Body of pancreas (tissue), 4 donors: ENCODE measurements at regions not wholly inside any gene's neighbourhood (a gene's known extent, or its start where the extent isn't known, plus 50 kb on each side); places are given as distances from the start of the nearest gene placed in this dataset.

ENCODE experiments used
- ATAC-seq: fragments of 150-250 bp; one replicate; pipeline ENCODE4 v1.9.1; 2016
- DNase-seq, 4 donors: peaks; one replicate each; pipeline ENCODE4 v3.0.0-alpha.2; 2019
- H3K27ac ChIP-seq, 4 donors: fragments of 200-600 bp; sonication (generic); 1 replicate in 3 of 4; 2 replicates in 1 of 4; pipeline versions ENCODE4 v1.5.1 to v1.6.1; 2016 to 2019; ENCODE audit warnings: mild to moderate bottlenecking in 1 of 4, mixed read lengths in 1 of 4, moderate library complexity in 1 of 4
- H3K27me3 ChIP-seq, 2 donors: fragments of 200-600 bp; sonication (generic); one replicate each; pipeline ENCODE4 v1.6.0; 2016; ENCODE audit warnings: mild to moderate bottlenecking in 1 of 2
- H3K36me3 ChIP-seq, 2 donors: fragments of 200-600 bp; sonication (generic); replicated peaks in 1 of 2; 2 replicates each; pipeline ENCODE4 v1.5.1; 2016; ENCODE audit warnings: low read depth in 2 of 2; ENCODE audit not compliant: insufficient read depth in 1 of 2
- H3K4me1 ChIP-seq: fragments of 200-600 bp; sonication (generic); one replicate; pipeline ENCODE4 v1.6.0; 2016
- H3K4me3 ChIP-seq, 2 donors: fragments of 200-600 bp; sonication (generic); 1 replicate in 1 of 2; 2 replicates in 1 of 2; pipeline ENCODE4 v1.5.1; 2016 to 2019
- H3K9me3 ChIP-seq, 3 donors: fragments of 200-600 bp; sonication (generic); 1 replicate in 2 of 3; 2 replicates in 1 of 3; pipeline ENCODE4 v1.5.1; 2016
- POLR2A ChIP-seq, 3 donors: fragments of 450-650 bp; IDR thresholded peaks; one replicate each; pipeline ENCODE4 v1.6.1; 2016; ENCODE audit warnings: antibody characterized with exemption in 3 of 3, mild to moderate bottlenecking in 2 of 3
- WGBS, 2 donors: methylation state at CpG; one replicate each; pipeline ENCODE4 v1.1.5; 2017; 5-methylcytosine and 5-hydroxymethylcytosine counted together
- intact Hi-C: fragments of 100-400 bp; cut with DNase I; formaldehyde crosslinking; loops from one replicate; pipeline ENCODE4 v1.15.1; 2023
- TF ChIP-seq, protein P1 (sequence below), 7 experiments: fragments of 450-650 bp in 4 of 7; fragments of 200-600 bp in 3 of 7; sonication (generic) in 3 of 7; IDR thresholded peaks; one replicate each; pipeline ENCODE4 v1.5.1; 2016 to 2019; ENCODE audit warnings: antibody characterized with exemption in 7 of 7

DNA sequence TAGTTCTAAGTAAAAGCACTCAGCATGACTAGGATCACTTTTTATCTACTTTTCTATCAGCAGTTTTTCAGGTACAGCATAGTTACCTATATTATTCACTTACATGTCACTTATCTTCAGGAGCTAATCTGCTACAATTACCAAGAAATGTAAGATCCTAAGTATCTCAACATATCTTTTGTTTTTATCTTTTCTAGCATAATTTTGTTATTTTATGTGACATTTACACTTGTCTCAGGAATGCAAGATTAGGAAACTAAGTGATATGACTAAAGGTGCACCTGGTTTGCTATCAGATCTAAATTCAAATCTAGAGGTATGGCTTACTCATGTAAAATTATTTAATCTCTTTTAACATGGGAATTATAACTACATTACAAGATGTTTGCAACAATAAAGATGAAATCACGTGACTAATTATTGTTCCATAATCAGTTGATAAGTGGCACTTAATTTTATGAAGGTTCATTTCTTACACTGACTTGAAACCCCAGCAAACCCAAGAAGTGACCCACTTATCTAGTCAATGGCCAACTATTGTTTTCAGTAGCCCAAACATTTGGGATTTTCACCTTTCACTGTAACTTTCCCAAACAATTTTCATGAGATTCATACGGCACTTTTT is 390.3 kb upstream of the PCDH15 start:
- TF ChIP-seq, protein P1, sequence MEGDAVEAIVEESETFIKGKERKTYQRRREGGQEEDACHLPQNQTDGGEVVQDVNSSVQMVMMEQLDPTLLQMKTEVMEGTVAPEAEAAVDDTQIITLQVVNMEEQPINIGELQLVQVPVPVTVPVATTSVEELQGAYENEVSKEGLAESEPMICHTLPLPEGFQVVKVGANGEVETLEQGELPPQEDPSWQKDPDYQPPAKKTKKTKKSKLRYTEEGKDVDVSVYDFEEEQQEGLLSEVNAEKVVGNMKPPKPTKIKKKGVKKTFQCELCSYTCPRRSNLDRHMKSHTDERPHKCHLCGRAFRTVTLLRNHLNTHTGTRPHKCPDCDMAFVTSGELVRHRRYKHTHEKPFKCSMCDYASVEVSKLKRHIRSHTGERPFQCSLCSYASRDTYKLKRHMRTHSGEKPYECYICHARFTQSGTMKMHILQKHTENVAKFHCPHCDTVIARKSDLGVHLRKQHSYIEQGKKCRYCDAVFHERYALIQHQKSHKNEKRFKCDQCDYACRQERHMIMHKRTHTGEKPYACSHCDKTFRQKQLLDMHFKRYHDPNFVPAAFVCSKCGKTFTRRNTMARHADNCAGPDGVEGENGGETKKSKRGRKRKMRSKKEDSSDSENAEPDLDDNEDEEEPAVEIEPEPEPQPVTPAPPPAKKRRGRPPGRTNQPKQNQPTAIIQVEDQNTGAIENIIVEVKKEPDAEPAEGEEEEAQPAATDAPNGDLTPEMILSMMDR (IDR thresholded peaks at IDR 0.05): no peak
- TF ChIP-seq POLR2A (IDR thresholded peaks at IDR 0.05): no peak
- H3K9me3 ChIP-seq: no peaks in the 10 kb centered on the region
- no peak overlapping the region for H3K27ac ChIP-seq
- no peak for ATAC-seq
- no peak for DNase-seq
- intact Hi-C loops: no loop called here
- no peaks in the 10 kb centered on the region for H3K27me3 ChIP-seq
- H3K4me1 ChIP-seq: no peaks in the 10 kb centered on the region
- 29 to 30% methylated on average over 2 of the region's 2 CpGs for WGBS, 2 donors
- no peak overlapping the region for H3K4me3 ChIP-seq
- no peaks in the 10 kb centered on the region for H3K36me3 ChIP-seq

DNA sequence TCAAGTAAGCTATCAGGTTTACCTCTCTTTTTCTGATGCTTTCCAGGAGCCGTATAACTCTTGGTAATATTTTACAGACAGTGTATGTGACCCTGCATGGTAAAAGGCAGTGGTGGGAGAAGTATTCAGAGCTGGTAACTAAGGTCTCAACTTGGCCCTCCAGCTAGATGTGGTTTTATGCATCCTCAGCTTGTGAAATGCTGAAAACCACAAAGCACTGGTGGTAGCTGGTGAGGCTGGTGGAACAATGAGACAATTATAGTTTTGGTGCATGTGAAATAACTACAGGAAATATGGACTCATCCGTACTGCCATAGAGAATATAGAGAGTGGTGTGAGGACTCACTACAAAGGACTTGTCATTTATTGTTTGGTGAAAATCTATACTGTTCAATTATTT is 383.0 kb upstream of the PCDH15 start:
- WGBS, 2 donors: 23 to 36% methylated on average over 2 of the region's 2 CpGs
- ATAC-seq (no peak), DNase-seq (no peak)
- intact Hi-C loops: no loop called here
- Histone ChIP-seq H3K27ac (no peak overlapping the region), H3K4me3 (no peak overlapping the region), H3K36me3 (no peaks in the 10 kb centered on the region), H3K27me3 (no peaks in the 10 kb centered on the region), H3K9me3 (no peaks in the 10 kb centered on the region), H3K4me1 (no peaks in the 10 kb centered on the region)
- TF ChIP-seq, protein P1 (IDR thresholded peaks at IDR 0.05): no peak
- no peak for TF ChIP-seq POLR2A (IDR thresholded peaks at IDR 0.05)

DNA sequence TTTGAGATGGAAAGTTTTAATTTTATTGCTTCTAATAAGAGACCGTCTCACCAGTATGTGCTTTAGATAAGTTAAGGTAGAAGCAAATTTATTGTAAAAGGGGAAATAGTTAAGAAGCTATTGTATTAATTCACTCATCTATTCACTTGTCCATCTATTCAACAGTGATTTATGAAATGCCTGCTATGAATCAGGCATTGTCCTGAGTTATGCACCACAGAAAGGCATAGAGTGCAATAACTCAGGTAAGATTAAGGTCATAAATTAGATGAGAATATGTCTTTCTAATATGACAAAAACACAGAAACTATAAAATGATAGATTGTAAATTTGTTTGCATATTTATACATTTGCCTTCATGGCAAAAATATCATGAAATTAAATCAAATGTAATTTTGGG is 379.3 kb upstream of the PCDH15 start:
- no peak overlapping the region for H3K27ac ChIP-seq
- intact Hi-C loops: no loop called here
- DNase-seq (no peak), ATAC-seq (no peak)
- no peaks in the 10 kb centered on the region for H3K9me3 ChIP-seq
- no peaks in the 10 kb centered on the region for H3K4me1 ChIP-seq
- no peak overlapping the region for H3K4me3 ChIP-seq
- TF ChIP-seq POLR2A (IDR thresholded peaks at IDR 0.05): no peak
- TF ChIP-seq, protein P1 (IDR thresholded peaks at IDR 0.05): no peak
- 68 to 92% methylated on average over 1 of the region's 1 CpG for WGBS, 2 donors
- H3K36me3 ChIP-seq: no peaks in the 10 kb centered on the region
- H3K27me3 ChIP-seq: no peaks in the 10 kb centered on the region

DNA sequence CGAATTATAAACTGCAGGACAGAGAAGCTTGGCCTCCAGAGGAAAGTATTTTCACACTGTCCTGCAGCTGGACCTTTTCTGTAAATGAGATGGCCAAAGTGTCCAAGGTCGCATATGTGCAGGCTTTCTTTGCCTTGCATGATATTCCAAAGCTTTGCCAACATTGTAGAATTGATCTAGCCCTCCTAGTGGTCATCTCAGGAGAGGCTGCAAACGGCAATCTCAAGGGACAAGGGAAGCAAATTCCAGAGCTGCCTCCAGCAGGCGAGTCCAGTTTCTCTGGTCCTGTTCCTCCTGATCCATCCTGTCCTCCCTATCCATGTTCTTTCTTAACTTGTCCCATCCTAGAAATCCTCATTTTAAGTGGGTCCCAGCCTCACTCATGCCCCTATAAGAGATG is 373.4 kb upstream of the PCDH15 start:
- intact Hi-C loops: no loop called here
- ATAC-seq (no peak), DNase-seq (no peak)
- H3K27me3 ChIP-seq: no peaks in the 10 kb centered on the region
- no peak overlapping the region for H3K27ac ChIP-seq
- TF ChIP-seq POLR2A (IDR thresholded peaks at IDR 0.05): no peak
- H3K4me1 ChIP-seq: no peaks in the 10 kb centered on the region
- 13 to 20% methylated on average over 4 of the region's 4 CpGs for WGBS, 2 donors
- no peak overlapping the region for H3K4me3 ChIP-seq
- H3K9me3 ChIP-seq: no peaks in the 10 kb centered on the region
- H3K36me3 ChIP-seq: no peaks in the 10 kb centered on the region

DNA sequence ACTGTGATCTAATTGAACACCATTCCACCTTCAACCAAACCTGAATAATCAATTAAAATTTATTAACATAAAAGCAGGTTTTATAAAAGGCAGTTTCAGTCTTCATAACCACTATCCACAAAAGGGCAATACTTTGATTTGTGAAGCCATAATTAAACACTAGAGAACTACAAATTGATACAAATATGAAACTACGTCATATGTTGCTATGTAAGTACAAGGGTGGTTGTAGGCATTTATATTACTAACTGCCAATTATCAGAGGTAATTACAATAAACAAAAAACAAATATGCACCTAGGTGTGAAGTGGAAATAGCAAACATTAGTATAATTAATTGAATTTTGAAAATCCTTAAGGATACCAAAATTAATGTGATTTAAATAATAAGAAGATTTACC is 368.5 kb upstream of the PCDH15 start:
- DNase-seq: no peak
- WGBS, 2 donors: 81 to 94% methylated on average over 1 of the region's 1 CpG
- intact Hi-C loops: no loop called here
- no peak for ATAC-seq
- no peaks in the 10 kb centered on the region for H3K4me1 ChIP-seq
- no peak overlapping the region for H3K4me3 ChIP-seq
- no peaks in the 10 kb centered on the region for H3K27me3 ChIP-seq
- H3K36me3 ChIP-seq: no peaks in the 10 kb centered on the region
- H3K9me3 ChIP-seq: no peaks in the 10 kb centered on the region
- TF ChIP-seq, protein P1 (IDR thresholded peaks at IDR 0.05): no peak
- TF ChIP-seq POLR2A (IDR thresholded peaks at IDR 0.05): no peak
- H3K27ac ChIP-seq: no peak overlapping the region
